ENCODE measurements at regions not wholly inside any gene's neighbourhood (a gene's known extent, or its start where the extent isn't known, plus 50 kb on each side); places are given as distances from the start of the nearest gene placed in this dataset.

DNA sequence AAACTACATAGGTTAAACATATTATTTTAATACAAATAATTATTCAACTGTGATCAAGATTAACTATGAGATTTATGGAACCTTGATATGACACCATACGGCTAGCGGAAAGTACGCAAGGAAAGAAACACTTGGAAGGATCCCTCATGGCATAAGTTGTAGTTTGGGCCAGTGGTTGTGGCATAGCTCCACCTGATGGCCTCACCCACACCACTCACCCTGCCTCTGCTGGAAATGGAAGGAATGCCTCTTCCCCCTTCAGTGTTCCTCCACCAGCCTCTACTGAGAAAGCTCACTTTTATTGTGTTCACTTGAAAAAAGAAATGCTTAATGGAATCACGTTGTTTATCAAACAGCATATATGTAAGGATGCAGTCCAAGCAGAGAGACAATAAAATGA, 86.4 kb downstream of the BMP15 start:
- WGBS, 2 experiments (ENCODE audit: extremely low coverage in 1 of 2, insufficient coverage in 1 of 2, insufficient read length in 1 of 2, insufficient replicate concordance in 2 of 2, low coverage in 1 of 2, low lambda C conversion rate in 2 of 2, missing lambda C conversion rate in 1 of 2): 76% methylated on average over 4 of the region's 4 CpGs; no CpG with 5 or more reads in 1 of the 2 experiments
- Histone ChIP-seq H3K18ac (ENCODE audit: extremely low read depth, low read length) (no peak overlapping the region), H3K79me1 (ENCODE audit: low read depth, low read length) (no peaks in the 10 kb centered on the region), H3K79me2 (ENCODE audit: control insufficient read depth in 1 of 2, insufficient read depth in 2 of 2, low read length in 2 of 2) (no peaks in the 10 kb centered on the region), H4K20me1 (replicated peaks in 1 of 2; ENCODE audit: control insufficient read depth in 1 of 2, insufficient read depth in 2 of 2, low read length in 2 of 2) (no peaks in the 10 kb centered on the region), H4K5ac (ENCODE audit: insufficient read length, low read depth, low read length) (no peak overlapping the region), H2AK5ac (ENCODE audit: low read depth, low read length) (no peak overlapping the region), H2BK20ac (ENCODE audit: low read length) (no peak overlapping the region), H2BK120ac (replicated peaks; ENCODE audit: low read depth, low read length) (no peak overlapping the region), H3K4me1 (replicated peaks in 1 of 4; ENCODE audit: control insufficient read depth in 3 of 4, insufficient read depth in 4 of 4, low read length in 3 of 4) (no peaks in the 10 kb centered on the region), H3K14ac (ENCODE audit: insufficient read length) (no peak overlapping the region), H3K23me2 (ENCODE audit: low read depth, low read length) (no peaks in the 10 kb centered on the region), H3K4ac (replicated peaks; ENCODE audit: insufficient read length, low read depth, low read length) (no peak overlapping the region), H2BK12ac (ENCODE audit: low read depth, low read length) (no peak overlapping the region), H3K27me3 (replicated peaks in 1 of 4; ENCODE audit: control insufficient read depth in 3 of 4, extremely low read depth in 1 of 4, insufficient read depth in 3 of 4, low read length in 3 of 4) (no peaks in the 10 kb centered on the region), H3K23ac (ENCODE audit: insufficient read length) (no peak overlapping the region), H2AFZ (ENCODE audit: low read length) (no peak overlapping the region), H2BK15ac (ENCODE audit: low read length) (no peak overlapping the region), H3K56ac (replicated peaks; ENCODE audit: insufficient read length, low read depth, low read length) (no peak overlapping the region), H3K36me3 (ENCODE audit: control insufficient read depth in 2 of 4, insufficient read depth in 4 of 4, low read length in 3 of 4) (no peaks in the 10 kb centered on the region), H3K9ac (replicated peaks in 1 of 4; ENCODE audit: extremely low read depth in 1 of 4, low read depth in 3 of 4, low read length in 3 of 4) (no peak overlapping the region), H3K9me3 (ENCODE audit: insufficient read depth in 2 of 2, low read depth in 1 of 2, low read length in 1 of 2) (no peaks in the 10 kb centered on the region), H3K4me3 (ENCODE audit: extremely low read depth in 1 of 4, insufficient read depth in 2 of 4, low read depth in 3 of 4, low read length in 4 of 4) (no peak overlapping the region), H2BK5ac (ENCODE audit: low read depth, low read length) (no peak overlapping the region), H3K4me2 (ENCODE audit: insufficient read depth in 1 of 2, low read depth in 2 of 2, low read length in 2 of 2) (no peak overlapping the region), H4K8ac (ENCODE audit: extremely low read depth, insufficient read depth, low read length) (no peak overlapping the region), H3K27ac (ENCODE audit: low read depth, low read length) (no peak overlapping the region), H4K91ac (replicated peaks; ENCODE audit: insufficient read length, low read length) (no peak overlapping the region)
- DNase-seq (ENCODE audit: low read depth in 1 of 2, low spot score in 2 of 2) (no peak), FAIRE-seq (peak; percentile 71)
- POLR2A ChIA-PET (ENCODE audit: partially characterized antibody): interaction anchor here (0.5 kb wide), 1 partner anchor 812 kb away, joined by 4 read pairs; no protein-coding TSS in a partner anchor
- TF ChIP-seq PHF8 (conservative IDR thresholded peaks at IDR 0.05; ENCODE audit: low read depth, low read length) (no peak), CTCF (IDR thresholded peaks at IDR 0.05; ENCODE audit: control extremely low read depth in 1 of 3, insufficient read depth in 1 of 3, low read depth in 1 of 3, low read length in 3 of 3) (peak; percentile 56 to 69 (median 60)), ASH2L (IDR thresholded peaks at IDR 0.05; ENCODE audit: low read length) (no peak), TEAD4 (IDR thresholded peaks at IDR 0.05; ENCODE audit: low read depth, low read length) (no peak), YY1 (IDR thresholded peaks at IDR 0.05; ENCODE audit: low read depth, low read length) (no peak), NRF1 (IDR thresholded peaks at IDR 0.05; ENCODE audit: low read depth, low read length) (no peak), FOSL1 (IDR thresholded peaks at IDR 0.05; ENCODE audit: insufficient read depth, low read depth, low read length) (no peak), SRF (IDR thresholded peaks at IDR 0.05; ENCODE audit: low read depth, low read length) (no peak), SIX5 (IDR thresholded peaks at IDR 0.05; ENCODE audit: low read depth, low read length) (no peak), RAD21 (IDR thresholded peaks at IDR 0.05 in 1 of 2, conservative IDR thresholded peaks at IDR 0.05 in 1 of 2; ENCODE audit: low read depth in 2 of 2, low read length in 2 of 2) (peak; percentile 58)
- TF ChIP-seq, protein P1, sequence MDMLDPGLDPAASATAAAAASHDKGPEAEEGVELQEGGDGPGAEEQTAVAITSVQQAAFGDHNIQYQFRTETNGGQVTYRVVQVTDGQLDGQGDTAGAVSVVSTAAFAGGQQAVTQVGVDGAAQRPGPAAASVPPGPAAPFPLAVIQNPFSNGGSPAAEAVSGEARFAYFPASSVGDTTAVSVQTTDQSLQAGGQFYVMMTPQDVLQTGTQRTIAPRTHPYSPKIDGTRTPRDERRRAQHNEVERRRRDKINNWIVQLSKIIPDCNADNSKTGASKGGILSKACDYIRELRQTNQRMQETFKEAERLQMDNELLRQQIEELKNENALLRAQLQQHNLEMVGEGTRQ (IDR thresholded peaks at IDR 0.05; ENCODE audit: low read length): no peak
- CTCF ChIA-PET (ENCODE audit: partially characterized antibody): interaction anchor here (0.6 to 1.5 kb wide), 4 partner anchors 18 to 645 kb away, joined by 3 read pairs; no protein-coding TSS in a partner anchor

Measured in H1 (cell line).